GM12892 (cell line): ENCODE measurements at regions not wholly inside any gene's neighbourhood (a gene's known extent, or its start where the extent isn't known, plus 50 kb on each side); places are given as distances from the start of the nearest gene placed in this dataset.

Source experiments
- POLR2A ChIP-seq: IDR thresholded peaks from 2 replicates; pipeline ENCODE4 v1.6.1; 2011; ENCODE audit warnings: low read depth, low read length, control low read depth
- POLR2AphosphoS5 ChIP-seq: IDR thresholded peaks from 2 replicates; pipeline ENCODE4 v1.6.1; 2011; ENCODE audit warnings: low read depth, low read length, control low read depth
- TAF1 ChIP-seq: IDR thresholded peaks from 2 replicates; pipeline ENCODE4 v1.6.1; 2011; ENCODE audit warnings: low read depth, mild to moderate bottlenecking, control low read depth, low read length, borderline replicate concordance

DNA sequence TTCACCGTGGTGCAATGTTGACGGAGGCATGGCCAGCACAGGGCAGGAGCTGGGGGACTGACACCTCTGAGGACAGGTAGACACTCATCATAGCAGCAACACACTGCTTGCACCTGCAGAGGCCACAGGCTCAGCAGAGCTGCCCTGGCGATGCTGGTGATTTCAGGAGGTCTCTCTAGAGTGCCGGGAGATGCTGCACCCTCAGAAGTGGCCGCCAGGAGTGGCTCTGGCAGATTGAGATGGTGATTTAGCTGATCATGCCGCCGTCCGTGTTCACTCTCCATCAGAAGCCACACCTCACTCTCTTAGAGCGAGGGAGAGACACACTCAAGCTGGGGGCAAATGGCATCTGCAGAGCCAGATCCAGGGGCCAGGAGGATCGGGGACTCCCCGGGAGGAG is 244.6 kb upstream of the SGCG start:
- TF ChIP-seq POLR2A (no peak), POLR2AphosphoS5 (no peak), TAF1 (no peak)
